HG03135 (cell line): ENCODE measurements at regions not wholly inside any gene's neighbourhood (a gene's known extent, or its start where the extent isn't known, plus 50 kb on each side); places are given as distances from the start of the nearest gene placed in this dataset.

ENCODE experiments used
- ATAC-seq: cut with Tn5 transposase; IDR thresholded peaks from one replicate; pipeline ENCODE4 v1.9.1; 2021; ENCODE audit warnings: mild to moderate bottlenecking, moderate library complexity; ENCODE audit not compliant: unreplicated experiment

- no peak for ATAC-seq
These were observed 130.3 kb upstream of the STXBP6 start for GRCh38 chr14:25180221-25180620.

DNA sequence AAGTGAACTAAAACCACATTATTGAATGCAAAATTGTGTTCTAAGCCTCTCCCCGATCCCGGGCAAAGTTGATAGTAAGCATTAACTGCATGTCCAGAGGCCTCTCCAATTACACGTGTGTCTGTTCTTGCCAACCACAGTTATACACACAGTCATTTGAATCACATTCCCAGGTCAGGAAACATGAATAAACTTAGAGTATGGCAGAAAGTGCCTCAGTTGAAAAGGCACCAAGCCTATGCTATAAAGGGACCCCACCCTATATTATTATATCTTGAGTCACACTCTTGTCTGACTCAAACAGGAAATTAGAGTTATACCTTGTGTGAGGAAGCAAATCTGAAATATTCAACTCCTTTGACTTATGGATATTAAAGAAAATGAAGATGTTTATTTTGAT lies 128.3 kb upstream of the STXBP6 start:
- ATAC-seq = no peak

GRCh38 chr14:25150934-25151790 lies 101.2 kb upstream of the STXBP6 start:
- ATAC-seq = no peak

GRCh38 chr14:25150401-25150800 lies 100.5 kb upstream of the STXBP6 start:
- ATAC-seq = no peak

GRCh38 chr14:25140411-25140810 lies 90.5 kb upstream of the STXBP6 start:
- no peak for ATAC-seq

GRCh38 chr14:25136811-25137210 lies 86.9 kb upstream of the STXBP6 start:
- no peak for ATAC-seq

GRCh38 chr14:25134184-25134583 lies 84.2 kb upstream of the STXBP6 start:
- no peak for ATAC-seq

- ATAC-seq = peak; percentile 71
These were observed 82.9 kb upstream of the STXBP6 start for GRCh38 chr14:25132732-25133422.

DNA sequence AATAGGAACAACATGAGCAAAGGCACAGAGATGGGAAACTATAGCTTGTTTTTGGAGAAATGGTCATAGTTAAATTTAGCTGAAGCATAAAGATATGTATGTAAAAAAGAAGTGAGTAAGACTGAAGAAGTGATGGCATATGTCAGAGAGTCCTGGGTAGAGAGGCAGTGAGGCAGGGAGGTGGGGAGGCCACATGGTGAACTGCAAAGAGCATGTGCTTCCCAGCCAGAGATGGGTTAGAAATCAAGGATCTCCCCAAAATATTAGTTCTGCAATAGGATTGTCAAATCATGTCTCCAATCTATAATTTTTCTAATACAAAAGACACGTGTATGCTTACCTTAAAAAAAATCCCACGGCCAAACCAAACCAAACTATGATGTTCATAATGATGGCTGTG lies 82.1 kb upstream of the STXBP6 start:
- ATAC-seq = no peak

- ATAC-seq = no peak
These were observed 72.9 kb upstream of the STXBP6 start for GRCh38 chr14:25122843-25123242.

- ATAC-seq = no peak
These were observed 72.3 kb upstream of the STXBP6 start for GRCh38 chr14:25122211-25122610.

DNA sequence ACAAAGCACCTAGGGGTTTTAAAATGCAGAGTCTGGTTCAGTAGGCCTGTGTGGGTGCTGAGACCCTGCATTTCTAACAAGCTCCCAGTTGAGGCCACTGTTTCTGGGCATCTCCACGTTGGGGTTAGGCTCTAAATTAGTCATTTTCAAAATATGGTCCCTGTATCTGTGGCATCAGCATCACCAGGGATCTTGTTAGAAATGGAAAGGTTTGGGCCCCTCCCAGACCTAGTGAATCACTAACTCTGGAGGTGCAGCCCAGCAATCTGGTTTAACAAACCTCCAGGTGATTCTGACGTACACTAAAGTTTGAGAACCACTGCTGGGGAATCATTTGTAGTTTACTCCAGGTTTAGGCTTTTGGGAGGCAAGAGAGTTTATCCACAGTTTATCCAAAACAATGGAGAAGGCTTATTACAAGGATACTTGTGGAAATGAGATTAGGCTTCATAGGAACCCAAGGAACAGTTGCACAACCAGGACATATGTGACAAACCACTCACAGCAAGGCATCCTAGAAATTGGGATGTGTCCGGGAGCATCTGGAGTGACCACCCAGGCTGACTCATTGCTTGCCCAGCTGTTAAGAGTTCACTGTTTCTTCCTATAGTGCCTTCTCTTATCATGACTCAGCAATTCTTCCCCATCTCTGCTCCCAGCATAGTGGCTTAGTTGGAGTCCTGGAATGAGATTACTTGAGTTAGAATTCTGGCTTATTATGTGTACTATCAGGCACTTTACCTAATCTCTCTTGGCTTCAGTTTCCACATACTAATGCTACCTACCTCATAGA lies 71.6 kb upstream of the STXBP6 start:
- no peak for ATAC-seq

- ATAC-seq = no peak
These were observed 70.3 kb upstream of the STXBP6 start for GRCh38 chr14:25120261-25120660.

- ATAC-seq = no peak
These were observed 68.7 kb upstream of the STXBP6 start for GRCh38 chr14:25118671-25119070.

DNA sequence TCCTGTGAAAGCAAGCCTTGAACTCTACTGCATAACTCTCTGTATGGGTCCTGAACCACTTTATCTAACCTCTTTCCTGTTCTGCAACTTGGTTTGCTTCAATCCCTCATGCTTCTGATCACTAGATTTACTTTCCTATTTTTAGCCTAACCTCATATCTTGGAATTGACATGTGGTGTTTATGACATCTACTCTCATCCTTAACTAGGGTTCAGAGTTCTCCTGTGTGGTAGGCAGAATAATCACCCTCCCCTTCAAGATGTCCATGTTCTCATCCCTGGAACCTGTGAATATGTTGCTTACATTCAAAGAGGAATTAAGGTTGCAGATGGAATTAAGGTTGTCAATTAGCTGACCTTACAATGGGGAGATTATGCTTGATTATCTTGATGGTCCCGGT lies 67.4 kb upstream of the STXBP6 start:
- no peak for ATAC-seq

- no peak for ATAC-seq
These were observed 66.7 kb upstream of the STXBP6 start for GRCh38 chr14:25116607-25117006.

GRCh38 chr14:25113394-25113793 lies 63.4 kb upstream of the STXBP6 start:
- no peak for ATAC-seq

DNA sequence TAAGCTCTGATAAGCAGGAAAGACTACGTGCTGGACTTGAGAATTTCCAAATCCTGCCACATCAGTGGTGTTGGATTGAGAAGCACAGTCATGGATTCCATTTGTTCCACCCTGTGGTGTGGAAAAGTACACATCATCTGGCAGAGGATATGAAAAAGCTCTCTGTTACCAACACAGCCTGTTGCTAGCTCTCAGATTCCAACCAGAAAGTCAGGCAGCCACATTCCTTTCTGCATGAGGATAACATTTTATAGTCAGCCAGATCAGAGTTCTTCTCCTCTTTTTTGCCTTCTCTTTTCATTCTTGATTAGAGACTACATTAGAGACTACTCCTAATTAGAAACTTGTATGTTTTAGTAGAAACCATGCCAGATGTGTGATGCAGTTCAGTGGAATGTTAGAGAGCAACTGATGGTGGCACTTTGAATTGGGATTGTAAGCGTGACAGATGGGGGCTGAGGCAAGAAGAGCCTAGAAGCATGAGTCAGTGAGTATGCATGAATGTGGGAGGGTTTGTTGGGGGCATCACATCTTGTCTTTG lies 61.2 kb upstream of the STXBP6 start:
- no peak for ATAC-seq

GRCh38 chr14:25110106-25110505 lies 60.2 kb upstream of the STXBP6 start:
- ATAC-seq = no peak

DNA sequence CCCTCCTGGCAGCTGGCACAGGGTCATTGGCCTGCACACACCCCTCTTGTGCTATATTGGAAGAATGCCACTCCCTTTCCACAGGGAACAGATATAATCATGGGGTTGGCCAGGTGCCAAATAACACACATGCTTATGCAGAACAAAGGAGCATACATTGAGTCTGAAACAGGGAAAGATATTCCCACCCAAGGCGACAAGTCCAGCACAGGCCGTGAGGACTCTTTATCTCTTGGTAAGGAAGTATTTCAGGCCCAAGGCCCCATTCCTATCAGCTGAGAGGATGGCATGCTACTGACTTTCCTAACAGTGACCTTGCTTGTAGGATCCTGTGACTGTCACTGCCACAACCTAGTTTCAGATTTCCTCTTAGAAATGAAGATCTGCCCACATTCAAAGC lies 59.0 kb upstream of the STXBP6 start:
- no peak for ATAC-seq

GRCh38 chr14:25108291-25108690 lies 58.3 kb upstream of the STXBP6 start:
- ATAC-seq = no peak
